Panc1 (cell line): ENCODE measurements at regions not wholly inside any gene's neighbourhood (a gene's known extent, or its start where the extent isn't known, plus 50 kb on each side); places are given as distances from the start of the nearest gene placed in this dataset.

Experiments
- ATAC-seq: fragments of 200-7000 bp; cut with Tn5 transposase; 2 replicates; pipeline ENCODE4 v1.9.1; 2020; ENCODE audit warnings: mild to moderate bottlenecking, moderate library complexity
- BruUV-seq: library from RNA; stranded (reverse); fragments of 400-500 nt; replicated peaks from 2 replicates; lab custom pipeline; 2021; lab: Mats Ljungman, UMichigan
- CTCF ChIA-PET: fragments of 300-600 bp; sonication (Branson Sonifier 250); formaldehyde crosslinking; loops from one replicate; lab custom pipeline; 2022; ENCODE audit warnings: antibody characterized with exemption; lab: Charles Lee
- POLR2A ChIA-PET: fragments of 300-600 bp; sonication (Branson Sonifier 250); formaldehyde crosslinking; loops from one replicate; lab custom pipeline; 2022; ENCODE audit warnings: antibody characterized with exemption; lab: Charles Lee
- DNase-seq: peaks from one replicate; pipeline ENCODE4 v3.0.0-alpha.2; 2010; ENCODE audit warnings: low read depth, low spot score
- H3K27ac ChIP-seq: 2 replicates; pipeline ENCODE4 v1.5.1; 2011; ENCODE audit warnings: mild to moderate bottlenecking, low read length, inconsistent platforms
- H3K27me3 ChIP-seq: fragments of 200-500 bp; sonication (Bioruptor generic); 2 replicates; pipeline ENCODE4 v1.6.0; 2014; ENCODE audit warnings: low read length, inconsistent platforms; ENCODE audit not compliant: control insufficient read depth, insufficient read depth
- H3K36me3 ChIP-seq: fragments of 200-500 bp; sonication (Bioruptor generic); 2 replicates; pipeline ENCODE4 v1.5.1; 2014; ENCODE audit warnings: inconsistent platforms, mild to moderate bottlenecking, low read length, moderate library complexity; ENCODE audit not compliant: control insufficient read depth, insufficient read depth
- H3K4me1 ChIP-seq: 2 replicates; pipeline ENCODE4 v1.5.1; 2011; ENCODE audit warnings: inconsistent platforms, mild to moderate bottlenecking, low read length, moderate library complexity; ENCODE audit not compliant: control insufficient read depth, insufficient read depth
- H3K4me3 ChIP-seq, 2 experiments: 2 replicates each; pipeline ENCODE4 v1.5.1; 2011 to 2012; ENCODE audit warnings: low read depth in 2 of 2, low read length in 2 of 2, mild to moderate bottlenecking in 2 of 2, inconsistent platforms in 1 of 2, moderate library complexity in 1 of 2
- H3K9me3 ChIP-seq: fragments of 200-500 bp; sonication (Bioruptor generic); 2 replicates; pipeline ENCODE4 v1.5.1; 2014; ENCODE audit warnings: low read depth, mild to moderate bottlenecking, inconsistent platforms, low read length, moderate library complexity; ENCODE audit not compliant: control insufficient read depth, insufficient read depth
- CTCF ChIP-seq: fragments of 450-650 bp; IDR thresholded peaks from 2 replicates; pipeline ENCODE4 v1.5.1; 2017; ENCODE audit warnings: mild to moderate bottlenecking
- POLR2AphosphoS5 ChIP-seq: IDR thresholded peaks from 2 replicates; pipeline ENCODE4 v1.6.1; 2012; ENCODE audit warnings: mild to moderate bottlenecking, low read depth, low read length, moderate library complexity
- REST ChIP-seq, 2 experiments: IDR thresholded peaks; 2 replicates each; pipeline ENCODE4 v1.6.1; 2011 to 2012; ENCODE audit warnings: low read depth in 2 of 2, control low read depth in 1 of 2, low read length in 1 of 2, mild to moderate bottlenecking in 1 of 2, moderate library complexity in 1 of 2; ENCODE audit not compliant: insufficient read depth in 1 of 2
- SIN3A ChIP-seq: IDR thresholded peaks from 2 replicates; pipeline ENCODE4 v1.6.1; 2012; ENCODE audit warnings: low read depth, mild to moderate bottlenecking, low read length, moderate library complexity, borderline replicate concordance; ENCODE audit not compliant: insufficient read depth
- TCF7L2 ChIP-seq: IDR thresholded peaks from 2 replicates; pipeline ENCODE4 v1.6.1; 2011; ENCODE audit warnings: mild to moderate bottlenecking, low read depth, low read length, inconsistent platforms
- in situ Hi-C: cut with HindIII; loops from 2 replicates; pipeline ENCODE4 v1.10.0; 2016; ENCODE audit warnings: low sequenced_read_pairs, low pct_unique_long_range_greater_than_20kb
- intact Hi-C: fragments of 100-400 bp; cut with micrococcal nuclease; formaldehyde crosslinking; loops from one replicate; pipeline ENCODE4 v1.10.0; 2022; ENCODE audit not compliant: unreplicated experiment

- Histone ChIP-seq H3K4me1 (no peaks in the 10 kb centered on the region), H3K36me3 (no peaks in the 10 kb centered on the region), H3K27ac (no peak overlapping the region), H3K27me3 (no peaks in the 10 kb centered on the region), H3K4me3 (no peak overlapping the region), H3K9me3 (no peaks in the 10 kb centered on the region)
- DNase-seq (no peak), ATAC-seq (no peak)
- ChIA-PET CTCF (no interaction called here), POLR2A (no interaction called here)
- BruUV-seq = no TSS peak
- in situ Hi-C loops = no loop called here
- TF ChIP-seq REST (IDR thresholded peaks at IDR 0.05; ENCODE audit: insufficient read depth in 1 of 2, low read depth in 2 of 2, low read length in 1 of 2) = no peak
- TF ChIP-seq POLR2AphosphoS5 = no peak
- TF ChIP-seq TCF7L2 = no peak
- no peak for TF ChIP-seq CTCF
- TF ChIP-seq SIN3A = no peak
- intact Hi-C loops = no loop called here
Observed at GRCh38 chr2:163397451-163397850, 338.4 kb downstream of the FIGN start.

- intact Hi-C loops (no loop called here), in situ Hi-C loops (no loop called here)
- Histone ChIP-seq H3K27ac (0 out of 2 replicates have a peak overlapping the region, but pooled peaks have one; percentile 10), H3K27me3 (no peaks in the 10 kb centered on the region), H3K4me3 (no peak overlapping the region), H3K9me3 (no peaks in the 10 kb centered on the region), H3K36me3 (no peaks in the 10 kb centered on the region), H3K4me1 (no peaks in the 10 kb centered on the region)
- no peak for ATAC-seq
- TF ChIP-seq REST (IDR thresholded peaks at IDR 0.05; ENCODE audit: insufficient read depth in 1 of 2, low read depth in 2 of 2, low read length in 1 of 2) = no peak
- TF ChIP-seq SIN3A = no peak
- no peak for TF ChIP-seq CTCF
- no peak for TF ChIP-seq TCF7L2
- BruUV-seq = no TSS peak
- POLR2A ChIA-PET = no interaction called here
- CTCF ChIA-PET = no interaction called here
- DNase-seq = no peak
Observed at GRCh38 chr2:163395602-163396001, 340.2 kb downstream of the FIGN start.
